HG02763 (cell line): ENCODE measurements at regions not wholly inside any gene's neighbourhood (a gene's known extent, or its start where the extent isn't known, plus 50 kb on each side); places are given as distances from the start of the nearest gene placed in this dataset.
"Not testable (repeated sequence)": the region's sequence is repeated elsewhere in the genome, so short reads cannot be mapped to it uniquely, and the experiment has no call there.

Experiments used
- ATAC-seq: cut with Tn5 transposase; IDR thresholded peaks from one replicate; pipeline ENCODE4 v1.9.1; 2021; ENCODE audit warnings: mild to moderate bottlenecking, moderate library complexity; ENCODE audit not compliant: unreplicated experiment

DNA sequence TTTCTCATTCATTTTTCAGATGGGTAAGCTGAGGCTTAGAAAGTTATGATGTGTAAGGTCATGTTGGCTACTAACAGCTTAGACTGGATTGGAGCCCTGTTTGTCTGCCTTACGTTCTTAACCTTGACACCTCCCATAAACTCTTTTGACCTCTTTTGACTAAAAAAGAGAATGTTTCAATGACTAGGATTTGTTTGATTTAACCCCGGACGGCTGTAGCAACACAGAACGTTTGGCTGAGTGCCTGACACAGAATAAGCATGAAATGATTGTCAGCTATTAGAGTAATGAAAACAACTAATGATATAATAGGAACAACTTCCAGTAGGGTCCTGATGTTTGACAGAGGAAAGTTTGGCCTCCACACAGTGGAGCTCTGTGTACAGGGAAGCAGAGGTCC lies 83.3 kb upstream of the PDZD8 start:
- ATAC-seq: no peak

GRCh38 chr10:117457932-117458331 lies 82.7 kb upstream of the PDZD8 start:
- no peak for ATAC-seq

- ATAC-seq: no peak
Measured at GRCh38 chr10:117457071-117457810, 82.0 kb upstream of the PDZD8 start.

DNA sequence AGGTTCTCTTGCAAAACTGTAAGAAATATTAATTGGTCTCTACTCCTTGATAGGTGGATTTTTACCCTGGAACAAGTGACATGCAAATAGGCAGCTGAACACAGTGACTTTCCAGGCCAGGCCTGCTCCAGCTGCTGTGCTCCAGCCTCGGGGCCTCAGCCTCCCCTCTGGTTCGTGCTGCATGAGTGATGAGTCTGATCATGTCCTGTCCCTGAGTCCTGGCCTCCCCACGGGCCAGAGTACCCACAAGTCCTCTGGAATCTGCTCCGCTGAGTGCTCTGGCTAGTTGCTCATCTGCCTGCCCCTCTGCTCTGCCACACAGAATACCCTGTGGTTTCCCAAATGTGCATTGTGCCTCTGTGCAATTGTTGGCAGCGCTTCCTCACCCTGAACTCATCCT lies 80.1 kb upstream of the PDZD8 start:
- no peak for ATAC-seq

GRCh38 chr10:117454502-117454901 lies 79.3 kb upstream of the PDZD8 start:
- no peak for ATAC-seq

- ATAC-seq: not testable (repeated sequence)
Measured at GRCh38 chr10:117453484-117453883, 78.2 kb upstream of the PDZD8 start.

DNA sequence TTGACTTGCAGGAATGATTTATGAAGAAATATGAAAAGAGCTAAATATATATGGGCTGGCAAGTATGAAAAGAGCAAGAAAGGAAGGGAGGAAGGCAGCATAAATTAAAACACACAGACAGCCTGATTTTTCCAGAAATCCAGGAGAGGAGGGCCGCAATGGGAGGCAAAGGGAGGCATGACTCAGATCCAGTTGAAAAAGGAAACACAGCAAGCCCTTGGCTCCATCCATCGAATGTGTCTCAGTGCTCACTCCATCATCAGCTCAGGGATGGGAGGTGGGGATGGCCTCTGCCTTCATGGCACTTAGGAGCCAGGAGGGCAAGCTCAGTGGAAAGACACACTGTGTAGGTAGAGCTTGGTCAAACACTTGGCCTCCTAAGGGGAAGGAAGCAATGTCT lies 75.7 kb upstream of the PDZD8 start:
- ATAC-seq: no peak

DNA sequence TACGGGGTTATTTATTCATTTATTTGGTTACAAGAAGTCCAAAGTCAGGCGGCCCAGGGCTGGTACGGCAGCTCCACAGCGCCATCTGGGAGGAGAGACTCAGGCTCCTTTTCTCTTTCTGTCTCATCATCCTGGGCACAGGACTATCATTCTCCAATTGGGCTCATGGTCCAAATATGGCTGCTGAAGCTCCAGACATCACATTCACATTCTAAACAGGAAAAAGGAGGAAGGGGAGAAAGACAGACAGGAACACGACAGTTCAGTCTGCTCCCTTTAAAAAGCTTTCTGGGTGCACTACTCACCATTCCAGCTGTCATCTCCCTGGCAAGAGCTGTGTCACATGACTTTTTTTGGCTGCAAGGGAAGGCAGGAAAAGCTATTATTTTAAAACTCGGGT lies 74.4 kb upstream of the PDZD8 start:
- no peak for ATAC-seq

DNA sequence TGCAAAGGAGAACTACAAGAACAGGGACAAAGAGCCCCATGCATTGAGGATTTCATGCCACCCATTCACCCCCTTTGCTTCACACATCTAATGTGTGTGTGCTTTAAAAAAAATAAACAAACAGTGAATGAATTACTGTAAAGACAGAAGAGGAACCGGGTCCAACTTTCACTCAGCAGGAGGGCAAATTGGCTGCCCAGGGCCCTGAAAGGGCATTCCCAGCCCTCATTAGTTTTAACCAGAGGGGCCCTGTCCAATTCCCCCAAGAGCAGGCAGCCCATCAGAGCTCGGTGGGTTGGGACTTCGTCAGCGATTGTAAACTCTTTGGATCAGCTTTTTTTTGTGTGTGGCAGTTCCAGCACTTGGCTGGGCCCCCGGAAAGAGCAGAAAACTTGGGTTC lies 73.6 kb upstream of the PDZD8 start:
- ATAC-seq: no peak

- no peak for ATAC-seq
Measured at GRCh38 chr10:117445992-117446391, 70.8 kb upstream of the PDZD8 start.

DNA sequence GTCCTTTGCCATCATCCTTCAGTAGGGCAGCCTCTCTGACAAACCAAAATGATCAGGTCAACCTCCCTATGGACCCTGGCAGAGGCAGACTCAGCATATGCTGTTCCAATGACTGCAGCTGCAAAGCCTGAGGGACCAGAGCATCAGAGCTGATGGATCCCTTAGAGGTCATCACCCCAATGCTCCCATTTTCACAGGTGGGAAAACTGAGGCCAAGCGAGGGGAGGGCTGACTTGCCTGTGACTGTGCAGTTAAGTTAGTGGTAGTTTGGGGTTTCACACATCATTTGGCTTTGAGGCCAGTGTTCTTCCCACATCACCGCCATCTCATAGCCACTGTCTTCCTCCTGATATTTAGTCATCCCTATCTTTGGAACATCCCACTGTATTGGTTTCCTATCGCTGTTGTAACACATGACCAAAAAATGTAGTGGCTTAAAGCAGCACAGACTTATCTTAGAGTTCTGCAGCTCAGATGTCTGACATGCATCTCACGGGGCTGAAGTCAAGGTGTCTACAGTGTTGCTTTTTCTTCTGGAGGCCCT lies 69.3 kb upstream of the PDZD8 start:
- ATAC-seq: no peak

DNA sequence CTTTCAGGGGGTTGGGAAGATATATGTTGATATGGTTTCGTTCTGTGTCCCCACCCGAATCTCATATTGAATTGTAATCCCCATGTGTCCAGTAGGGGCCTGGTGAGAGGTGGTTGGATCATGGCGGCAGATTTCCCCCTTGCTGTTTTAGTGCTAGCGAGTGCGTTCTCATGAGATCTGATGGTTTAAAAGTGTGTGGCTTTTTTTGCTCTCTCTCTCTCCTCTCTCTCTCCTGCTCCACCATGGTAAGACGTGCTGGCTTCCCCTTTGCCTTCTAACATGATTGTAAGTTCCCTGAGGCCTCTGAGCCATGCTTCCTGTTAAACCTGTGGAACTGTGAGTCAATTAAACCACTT lies 68.4 kb upstream of the PDZD8 start:
- ATAC-seq: no peak

DNA sequence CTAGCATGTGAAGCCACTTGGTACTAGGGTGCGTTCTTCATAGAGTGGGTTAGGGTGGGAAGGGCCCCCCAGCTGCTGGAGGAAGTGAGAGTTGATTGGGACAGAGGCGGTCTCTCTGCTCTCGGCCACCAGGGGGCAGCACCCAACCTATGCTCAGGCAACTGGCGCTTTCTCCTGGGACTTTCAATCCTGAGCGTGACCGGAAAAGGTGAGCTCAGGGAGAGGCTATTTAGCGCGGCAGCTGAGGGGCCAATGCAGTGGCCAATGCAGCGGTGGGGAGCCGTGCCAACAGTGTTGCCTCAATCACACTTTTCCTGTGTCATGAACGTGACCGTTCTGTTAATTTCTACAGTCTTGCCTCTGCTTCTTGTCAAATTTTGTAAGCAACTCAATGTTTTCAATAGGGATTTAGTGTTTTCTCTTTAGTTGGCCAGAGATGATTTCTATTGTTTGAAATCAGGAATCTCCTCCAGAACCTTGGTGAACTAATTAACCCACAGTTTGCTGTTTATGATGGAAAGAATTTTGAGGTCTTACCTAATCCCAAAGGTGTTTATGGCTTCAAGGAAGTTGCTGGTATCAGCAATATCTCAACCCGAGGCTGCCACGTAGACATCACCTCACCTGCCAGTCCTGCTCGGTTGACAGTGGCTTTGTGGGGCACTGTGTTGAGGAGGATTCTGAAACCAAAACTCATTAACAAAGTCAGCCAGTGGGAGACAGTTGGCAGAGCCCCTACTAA lies 67.9 kb upstream of the PDZD8 start:
- no peak for ATAC-seq

DNA sequence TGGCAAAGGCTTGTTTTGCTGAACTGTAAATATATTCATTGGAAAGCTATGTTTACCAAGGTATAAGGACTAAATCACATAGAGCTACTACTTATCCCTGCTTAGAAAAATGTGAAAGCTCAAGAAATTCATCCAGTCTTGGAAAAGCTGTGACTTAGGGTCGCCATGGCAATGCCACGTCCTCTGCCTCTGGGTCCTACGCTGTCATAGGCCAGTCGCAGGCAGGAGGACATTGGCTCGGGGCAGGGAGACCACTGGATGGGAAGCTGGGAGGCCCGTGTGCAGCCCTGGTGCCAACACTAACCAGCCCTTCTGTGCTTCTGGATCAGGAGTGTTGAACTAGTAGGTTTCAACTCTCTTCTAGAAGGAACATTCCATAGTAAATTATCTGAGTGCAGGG lies 67.3 kb upstream of the PDZD8 start:
- ATAC-seq: no peak

GRCh38 chr10:117441812-117442443 lies 66.7 kb upstream of the PDZD8 start:
- ATAC-seq: peak; percentile 79

GRCh38 chr10:117441361-117441760 lies 66.1 kb upstream of the PDZD8 start:
- ATAC-seq: no peak

DNA sequence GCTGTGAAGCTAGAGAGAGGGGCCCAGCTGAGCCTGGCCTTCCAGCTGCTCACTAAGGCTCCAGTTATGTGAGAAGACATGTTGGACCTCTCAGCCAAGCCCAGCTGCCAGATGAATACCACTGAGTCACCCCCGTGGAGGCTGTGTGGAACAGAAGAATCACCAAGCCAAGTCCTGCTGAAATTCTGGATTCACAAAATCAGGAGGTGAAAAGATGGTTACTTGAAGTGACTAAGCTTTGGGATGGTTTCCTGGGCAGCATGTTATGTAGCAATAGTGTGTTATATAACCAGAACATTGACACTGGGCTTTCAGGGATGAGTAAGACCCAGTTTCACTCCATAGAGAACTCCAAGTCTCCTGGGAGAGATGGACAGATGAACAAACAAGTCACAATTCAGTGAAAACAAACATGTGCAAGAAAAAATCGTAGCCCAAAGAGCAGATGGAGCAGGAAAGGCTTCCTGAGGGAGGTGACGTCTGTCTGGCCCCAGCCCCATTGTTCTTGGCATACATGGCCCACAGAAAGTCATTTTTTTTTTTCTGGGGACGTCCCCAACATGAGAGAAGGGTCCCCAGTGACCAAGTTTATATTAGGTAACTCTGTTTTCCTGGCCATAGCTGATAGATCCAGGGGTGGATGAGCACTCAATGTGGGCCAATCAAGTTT lies 64.1 kb upstream of the PDZD8 start:
- ATAC-seq: no peak

GRCh38 chr10:117432866-117433265 lies 57.6 kb upstream of the PDZD8 start:
- no peak for ATAC-seq

DNA sequence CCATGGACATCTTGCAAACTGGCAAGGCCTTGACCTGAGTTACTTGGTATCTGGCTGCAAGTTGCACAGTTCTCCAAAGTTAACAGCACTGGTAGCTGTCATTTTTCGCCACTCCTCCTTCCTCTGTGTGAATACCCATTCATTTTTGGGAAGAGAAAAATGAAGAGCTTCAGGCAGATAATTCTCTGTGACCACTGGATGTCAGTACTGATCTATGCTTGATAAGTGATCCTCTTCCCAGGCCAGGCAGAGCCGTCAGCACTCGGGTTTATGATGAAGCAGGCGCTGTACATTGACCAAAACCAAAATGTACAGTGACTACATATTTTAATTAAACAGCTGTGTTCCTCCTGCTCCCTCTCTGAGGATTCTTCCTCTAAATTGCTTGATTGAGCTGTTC lies 55.9 kb upstream of the PDZD8 start:
- ATAC-seq: no peak

GRCh38 chr10:117430535-117430934 lies 55.3 kb upstream of the PDZD8 start:
- ATAC-seq: not testable (repeated sequence)

DNA sequence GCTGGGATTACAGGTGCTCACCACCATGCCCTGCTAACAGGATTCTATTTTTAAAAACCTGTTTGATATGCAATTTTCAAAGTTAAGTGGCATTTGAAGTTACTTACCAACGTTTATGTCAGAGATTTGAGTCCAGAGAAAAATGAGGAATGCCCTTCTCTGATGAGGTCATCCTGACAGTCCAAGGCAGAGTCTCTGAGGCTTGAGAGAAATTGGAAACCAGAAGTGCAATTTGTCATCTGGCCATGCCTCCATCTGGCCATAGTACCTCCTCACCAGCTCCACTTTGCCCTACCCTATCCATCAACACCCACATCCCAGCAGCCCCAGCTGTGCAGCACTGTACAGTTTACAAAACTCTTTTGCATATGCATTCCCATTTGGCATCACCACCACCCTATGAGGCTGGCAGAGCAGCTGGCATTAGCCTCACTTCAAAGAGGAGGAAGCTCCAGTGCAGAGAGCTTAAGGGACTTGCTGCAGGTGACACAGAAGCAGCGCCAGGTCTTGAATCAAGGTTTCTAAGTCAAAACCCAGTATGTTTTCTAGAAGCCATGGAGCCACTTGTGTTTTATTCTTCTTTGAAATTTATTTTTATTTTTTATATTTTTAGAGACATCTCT lies 54.5 kb upstream of the PDZD8 start:
- ATAC-seq: no peak
